GM12892 (cell line): ENCODE measurements at regions not wholly inside any gene's neighbourhood (a gene's known extent, or its start where the extent isn't known, plus 50 kb on each side); places are given as distances from the start of the nearest gene placed in this dataset.

ENCODE experiments used
- POLR2A ChIP-seq: IDR thresholded peaks from 2 replicates; pipeline ENCODE4 v1.6.1; 2011; ENCODE audit warnings: low read depth, low read length, control low read depth
- POLR2AphosphoS5 ChIP-seq: IDR thresholded peaks from 2 replicates; pipeline ENCODE4 v1.6.1; 2011; ENCODE audit warnings: low read depth, low read length, control low read depth

GRCh38 chr6:144688713-144689112 is 403.6 kb downstream of the UTRN start:
- no peak for TF ChIP-seq POLR2AphosphoS5
- no peak for TF ChIP-seq POLR2A
